HEK293T (cell line): ENCODE measurements at regions not wholly inside any gene's neighbourhood (a gene's known extent, or its start where the extent isn't known, plus 50 kb on each side); places are given as distances from the start of the nearest gene placed in this dataset.

Experiments
- CTCF ChIA-PET: fragments of 350-600 bp; formaldehyde crosslinking; extraction: SDS; loops from one replicate; lab custom pipeline; 2021; ENCODE audit warnings: antibody characterized with exemption, inconsistent platforms; lab: Yijun Ruan, JAX
- POLR2A ChIA-PET: fragments of 350-600 bp; formaldehyde crosslinking; extraction: SDS; loops from one replicate; lab custom pipeline; 2020; ENCODE audit warnings: antibody characterized with exemption, inconsistent platforms; lab: Yijun Ruan, JAX
- DNase-seq: peaks from one replicate; pipeline ENCODE4 v3.0.0; 2012; ENCODE audit warnings: mixed read lengths; ENCODE audit errors: extremely low spot score
- ARNT ChIP-seq: fragments of 450-650 bp; IDR thresholded peaks from 2 replicates; pipeline ENCODE4 v1.6.1; 2017; ENCODE audit warnings: mild to moderate bottlenecking
- BHLHE40 ChIP-seq: fragments of 450-650 bp; IDR thresholded peaks from 2 replicates; pipeline ENCODE4 v1.6.1; 2016; ENCODE audit warnings: mild to moderate bottlenecking, moderate library complexity, borderline replicate concordance
- CTBP1 ChIP-seq: fragments of 450-650 bp; IDR thresholded peaks from 2 replicates; pipeline ENCODE4 v1.6.1; 2016; ENCODE audit warnings: borderline replicate concordance
- ELF4 ChIP-seq: fragments of 450-650 bp; IDR thresholded peaks from 2 replicates; pipeline ENCODE4 v1.6.1; 2017; ENCODE audit warnings: antibody characterized with exemption
- FOXA1 ChIP-seq: fragments of 450-650 bp; IDR thresholded peaks from 2 replicates; pipeline ENCODE4 v1.6.1; 2016; ENCODE audit warnings: mild to moderate bottlenecking
- FOXK2 ChIP-seq: fragments of 450-650 bp; IDR thresholded peaks from 2 replicates; pipeline ENCODE4 v1.6.1; 2016; ENCODE audit warnings: mild to moderate bottlenecking
- FOXM1 ChIP-seq: fragments of 450-650 bp; IDR thresholded peaks from 2 replicates; pipeline ENCODE4 v1.6.1; 2017; ENCODE audit warnings: mild to moderate bottlenecking, borderline replicate concordance
- HDGF ChIP-seq: fragments of 450-650 bp; IDR thresholded peaks from 2 replicates; pipeline ENCODE4 v1.6.1; 2017; ENCODE audit warnings: antibody characterized with exemption, borderline replicate concordance
- L3MBTL2 ChIP-seq: fragments of 450-650 bp; conservative IDR thresholded peaks from 2 replicates; pipeline ENCODE4 v1.6.1; 2016; ENCODE audit warnings: mild to moderate bottlenecking
- LEF1 ChIP-seq: fragments of 450-650 bp; IDR thresholded peaks from 2 replicates; pipeline ENCODE4 v1.6.1; 2017; ENCODE audit warnings: mild to moderate bottlenecking, borderline replicate concordance
- NFRKB ChIP-seq: fragments of 450-650 bp; IDR thresholded peaks from 2 replicates; pipeline ENCODE4 v1.6.1; 2016; ENCODE audit warnings: mild to moderate bottlenecking, moderate library complexity
- PKNOX1 ChIP-seq: fragments of 450-650 bp; IDR thresholded peaks from 2 replicates; pipeline ENCODE4 v1.6.1; 2016
- SP1 ChIP-seq: fragments of 450-650 bp; IDR thresholded peaks from 2 replicates; pipeline ENCODE4 v1.6.1; 2017
- SUZ12 ChIP-seq: fragments of 450-650 bp; IDR thresholded peaks from 2 replicates; pipeline ENCODE4 v1.6.1; 2016; ENCODE audit warnings: mild to moderate bottlenecking
- TARDBP ChIP-seq: fragments of 450-650 bp; IDR thresholded peaks from 2 replicates; pipeline ENCODE4 v1.6.1; 2016
- ZNF384 ChIP-seq: fragments of 450-650 bp; IDR thresholded peaks from 2 replicates; pipeline ENCODE4 v1.6.1; 2016

- CTCF ChIA-PET, result no interaction called here
- DNase-seq, result no peak
- TF ChIP-seq FOXM1, result no peak
- TF ChIP-seq ARNT, result no peak
- no peak for TF ChIP-seq ZNF384
- no peak for TF ChIP-seq SP1
- no peak for TF ChIP-seq FOXA1
- no peak for TF ChIP-seq BHLHE40
- TF ChIP-seq TARDBP, result no peak
- TF ChIP-seq SUZ12, result no peak
- no peak for TF ChIP-seq CTBP1
- no peak for TF ChIP-seq ELF4
- POLR2A ChIA-PET, result no interaction called here
Observed at GRCh38 chr5:120293796-120294195, 170.3 kb upstream of the PRR16 start.

- no peak for TF ChIP-seq SUZ12
- no peak for TF ChIP-seq FOXK2
- no peak for TF ChIP-seq FOXM1
- no peak for TF ChIP-seq FOXA1
- no peak for TF ChIP-seq ELF4
- TF ChIP-seq ARNT, result no peak
- no peak for TF ChIP-seq L3MBTL2
- no peak for TF ChIP-seq LEF1
- DNase-seq, result no peak
- CTCF ChIA-PET, result no interaction called here
- POLR2A ChIA-PET, result no interaction called here
Observed at GRCh38 chr5:120297616-120298015, 166.5 kb upstream of the PRR16 start.

- ChIA-PET CTCF (no interaction called here), POLR2A (no interaction called here)
- no peak for DNase-seq
- TF ChIP-seq L3MBTL2, result no peak
- no peak for TF ChIP-seq PKNOX1
- no peak for TF ChIP-seq ELF4
- no peak for TF ChIP-seq LEF1
- no peak for TF ChIP-seq CTBP1
- TF ChIP-seq BHLHE40, result no peak
- TF ChIP-seq NFRKB, result no peak
- TF ChIP-seq FOXA1, result no peak
- no peak for TF ChIP-seq SUZ12
- no peak for TF ChIP-seq ZNF384
- no peak for TF ChIP-seq SP1
- no peak for TF ChIP-seq TARDBP
- TF ChIP-seq FOXM1, result no peak
- TF ChIP-seq ARNT, result no peak
- TF ChIP-seq FOXK2, result no peak
- TF ChIP-seq HDGF, result no peak
Observed at GRCh38 chr5:120298981-120299380, 165.1 kb upstream of the PRR16 start.

- ChIA-PET POLR2A (no interaction called here), CTCF (no interaction called here)
- TF ChIP-seq LEF1 (no peak), SUZ12 (no peak), ARNT (no peak), ELF4 (no peak), FOXM1 (no peak), NFRKB (no peak), CTBP1 (no peak), HDGF (no peak), FOXK2 (no peak), SP1 (no peak), BHLHE40 (no peak), PKNOX1 (no peak), TARDBP (no peak)
- DNase-seq, result no peak
Observed at GRCh38 chr5:120304663-120305062, 159.4 kb upstream of the PRR16 start.

- ChIA-PET CTCF (no interaction called here), POLR2A (no interaction called here)
- DNase-seq, result no peak
- TF ChIP-seq ELF4 (no peak), ARNT (no peak), TARDBP (no peak), L3MBTL2 (no peak), LEF1 (no peak), ZNF384 (no peak), NFRKB (no peak), SUZ12 (no peak), PKNOX1 (no peak), FOXA1 (no peak), FOXM1 (no peak), BHLHE40 (no peak)
Observed at GRCh38 chr5:120306303-120306702, 157.8 kb upstream of the PRR16 start.

- DNase-seq, result no peak
- CTCF ChIA-PET, result no interaction called here
- POLR2A ChIA-PET, result no interaction called here
- TF ChIP-seq HDGF (no peak), PKNOX1 (no peak), ZNF384 (no peak)
Observed at GRCh38 chr5:120314191-120314590, 149.9 kb upstream of the PRR16 start.

- ChIA-PET CTCF (no interaction called here), POLR2A (no interaction called here)
- TF ChIP-seq LEF1, result no peak
- no peak for TF ChIP-seq SUZ12
- TF ChIP-seq CTBP1, result no peak
- TF ChIP-seq NFRKB, result no peak
- TF ChIP-seq ARNT, result no peak
- no peak for TF ChIP-seq BHLHE40
- TF ChIP-seq PKNOX1, result no peak
- TF ChIP-seq HDGF, result no peak
- TF ChIP-seq ELF4, result no peak
- no peak for TF ChIP-seq FOXK2
- no peak for TF ChIP-seq FOXM1
- TF ChIP-seq SP1, result no peak
- no peak for DNase-seq
Observed at GRCh38 chr5:120320626-120321025, 143.5 kb upstream of the PRR16 start.
